ENCODE measurements at regions not wholly inside any gene's neighbourhood (a gene's known extent, or its start where the extent isn't known, plus 50 kb on each side); places are given as distances from the start of the nearest gene placed in this dataset.

GRCh38 chr10:28935061-28935460 is 257.7 kb downstream of the BAMBI start:
- DNase-seq (no peak), ATAC-seq (no peak)
- no peak overlapping the region for H3K27ac ChIP-seq (ENCODE audit: low read length)
- TF ChIP-seq CTCF (IDR thresholded peaks at IDR 0.05), result no peak
- intact Hi-C loops (cut with micrococcal nuclease), result no loop called here
- H3K27me3 ChIP-seq (ENCODE audit: control insufficient read depth, insufficient read depth, low read length), result no peaks in the 10 kb centered on the region
- H3K4me3 ChIP-seq (ENCODE audit: low read length), result no peak overlapping the region
- no peaks in the 10 kb centered on the region for H3K9me3 ChIP-seq (ENCODE audit: control insufficient read depth, insufficient read depth, low read length)
- H3K4me1 Mint-ChIP-seq, result no peaks in the 10 kb centered on the region
- 100% methylated on average over 1 of the region's 2 CpGs for WGBS (ENCODE audit: insufficient coverage)
- no peak overlapping the region for H3K27ac Mint-ChIP-seq
- H3K27me3 Mint-ChIP-seq (ENCODE audit: low read depth in 2 of 2), result peaks cover 3 to 9% of the 10 kb centered on the region in 2 donors
- H3K4me3 Mint-ChIP-seq, result no peak overlapping the region
- H3K36me3 Mint-ChIP-seq, result no peaks in the 10 kb centered on the region
- no peaks in the 10 kb centered on the region for H3K9me3 Mint-ChIP-seq
- H3K36me3 ChIP-seq (ENCODE audit: control insufficient read depth, insufficient read depth, low read length), result no peaks in the 10 kb centered on the region
- no peaks in the 10 kb centered on the region for H3K4me1 ChIP-seq (ENCODE audit: control insufficient read depth, insufficient read depth, low read length)

GRCh38 chr10:28937959-28938358 is 260.6 kb downstream of the BAMBI start:
- Histone ChIP-seq H3K27ac (ENCODE audit: low read length) (no peak overlapping the region), H3K9me3 (ENCODE audit: control insufficient read depth, insufficient read depth, low read length) (no peaks in the 10 kb centered on the region), H3K36me3 (ENCODE audit: control insufficient read depth, insufficient read depth, low read length) (no peaks in the 10 kb centered on the region), H3K27me3 (ENCODE audit: control insufficient read depth, insufficient read depth, low read length) (no peaks in the 10 kb centered on the region), H3K4me3 (ENCODE audit: low read length) (no peak overlapping the region), H3K4me1 (ENCODE audit: control insufficient read depth, insufficient read depth, low read length) (no peaks in the 10 kb centered on the region)
- ATAC-seq (no peak), DNase-seq (no peak)
- WGBS (ENCODE audit: insufficient coverage), result 87% methylated on average over 7 of the region's 7 CpGs
- TF ChIP-seq CTCF (IDR thresholded peaks at IDR 0.05), result no peak
- Mint-ChIP-seq H3K4me1 (no peaks in the 10 kb centered on the region), H3K36me3 (no peaks in the 10 kb centered on the region), H3K27ac (no peak overlapping the region), H3K27me3 (ENCODE audit: low read depth in 2 of 2) (peaks cover 3 to 9% of the 10 kb centered on the region in 2 donors), H3K4me3 (no peak overlapping the region), H3K9me3 (no peaks in the 10 kb centered on the region)
- intact Hi-C loops (cut with micrococcal nuclease), result no loop called here

- Mint-ChIP-seq H3K27me3 (ENCODE audit: low read depth in 2 of 2) (peaks cover 3 to 9% of the 10 kb centered on the region in 2 donors), H3K4me1 (no peaks in the 10 kb centered on the region), H3K27ac (no peak overlapping the region), H3K36me3 (no peaks in the 10 kb centered on the region), H3K9me3 (no peaks in the 10 kb centered on the region), H3K4me3 (no peak overlapping the region)
- no peaks in the 10 kb centered on the region for H3K9me3 ChIP-seq (ENCODE audit: control insufficient read depth, insufficient read depth, low read length)
- H3K27me3 ChIP-seq (ENCODE audit: control insufficient read depth, insufficient read depth, low read length), result no peaks in the 10 kb centered on the region
- no peaks in the 10 kb centered on the region for H3K36me3 ChIP-seq (ENCODE audit: control insufficient read depth, insufficient read depth, low read length)
- no CpG with 5 or more reads among the region's 1 CpG for WGBS (ENCODE audit: insufficient coverage)
- DNase-seq, result no peak
- no peak for TF ChIP-seq CTCF (IDR thresholded peaks at IDR 0.05)
- no peak overlapping the region for H3K27ac ChIP-seq (ENCODE audit: low read length)
- no peak overlapping the region for H3K4me3 ChIP-seq (ENCODE audit: low read length)
- ATAC-seq, result no peak
- intact Hi-C loops (cut with micrococcal nuclease), result no loop called here
- no peaks in the 10 kb centered on the region for H3K4me1 ChIP-seq (ENCODE audit: control insufficient read depth, insufficient read depth, low read length)
Measured at GRCh38 chr10:28938745-28939144, 261.4 kb downstream of the BAMBI start.

- Histone ChIP-seq H3K27me3 (ENCODE audit: control insufficient read depth, insufficient read depth, low read length) (no peaks in the 10 kb centered on the region), H3K36me3 (ENCODE audit: control insufficient read depth, insufficient read depth, low read length) (no peaks in the 10 kb centered on the region), H3K4me3 (ENCODE audit: low read length) (no peak overlapping the region), H3K9me3 (ENCODE audit: control insufficient read depth, insufficient read depth, low read length) (no peaks in the 10 kb centered on the region), H3K27ac (ENCODE audit: low read length) (no peak overlapping the region), H3K4me1 (ENCODE audit: control insufficient read depth, insufficient read depth, low read length) (no peaks in the 10 kb centered on the region)
- H3K4me1 Mint-ChIP-seq, result no peaks in the 10 kb centered on the region
- ATAC-seq (no peak), DNase-seq (no peak)
- no peak for TF ChIP-seq CTCF (IDR thresholded peaks at IDR 0.05)
- no peak overlapping the region for H3K27ac Mint-ChIP-seq
- intact Hi-C loops (cut with micrococcal nuclease), result no loop called here
- no peaks in the 10 kb centered on the region for H3K9me3 Mint-ChIP-seq
- H3K36me3 Mint-ChIP-seq, result no peaks in the 10 kb centered on the region
- no peak overlapping the region for H3K4me3 Mint-ChIP-seq
- peaks cover 3 to 9% of the 10 kb centered on the region in 2 donors for H3K27me3 Mint-ChIP-seq (ENCODE audit: low read depth in 2 of 2)
- WGBS (ENCODE audit: insufficient coverage), result 78% methylated on average over 29 of the region's 29 CpGs
Measured at GRCh38 chr10:28939281-28940157, 262.2 kb downstream of the BAMBI start.

Data from natural killer cell (primary cell).